ENCODE measurements at regions not wholly inside any gene's neighbourhood (a gene's known extent, or its start where the extent isn't known, plus 50 kb on each side); places are given as distances from the start of the nearest gene placed in this dataset.
"Not testable (repeated sequence)": the region's sequence is repeated elsewhere in the genome, so short reads cannot be mapped to it uniquely, and the experiment has no call there.

DNA sequence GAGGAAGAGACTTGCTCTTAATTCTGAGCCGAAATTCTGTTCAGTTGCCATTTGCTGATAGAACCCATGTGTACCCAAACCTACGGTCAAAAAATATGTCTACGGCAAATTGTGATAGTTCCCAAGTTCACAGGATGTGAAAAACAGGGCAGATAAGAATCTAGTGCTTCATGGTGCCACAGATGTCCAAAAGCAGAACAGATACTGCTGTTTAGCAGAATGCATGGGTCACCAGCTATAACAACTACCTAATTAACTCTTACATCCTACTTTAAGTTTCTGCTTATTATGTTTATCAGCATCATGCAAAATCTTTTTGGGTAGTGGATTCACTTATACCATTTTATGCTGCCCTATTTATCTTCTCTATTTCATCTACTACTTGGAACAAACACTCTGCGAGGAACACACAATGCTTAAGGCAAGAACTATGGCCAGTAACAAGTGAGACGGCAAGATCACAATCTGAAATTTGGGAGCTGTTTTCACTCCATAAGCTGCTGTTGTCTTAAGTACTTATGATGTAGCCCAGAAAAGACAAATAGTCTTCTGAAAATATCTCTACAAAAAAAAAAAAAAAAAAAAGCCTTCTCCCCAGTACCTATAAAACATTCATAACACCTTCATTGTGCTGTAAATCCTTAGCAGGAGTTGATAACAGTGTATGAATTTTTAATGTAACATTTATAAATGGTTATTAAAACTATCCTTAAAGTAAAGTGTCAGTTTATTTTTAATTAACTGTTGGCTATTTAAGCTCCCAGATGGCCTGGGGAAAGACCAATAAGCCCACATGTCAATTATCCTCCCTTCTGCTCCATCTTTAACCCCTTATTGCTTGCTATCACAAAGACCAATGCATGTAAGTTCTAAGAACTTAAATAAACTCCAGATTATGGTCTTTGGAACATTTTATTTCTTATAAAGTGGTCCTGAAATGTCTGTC lies 232.3 kb downstream of the TLR4 start:
- no peak for DNase-seq (ENCODE audit: low read depth, low spot score)
- Histone ChIP-seq H3K9me3 (ENCODE audit: low read depth, low read length) (no peaks in the 10 kb centered on the region), H3K4me3 (no peak overlapping the region), H3K36me3 (ENCODE audit: insufficient read depth, low read length) (no peaks in the 10 kb centered on the region), H3K9ac (ENCODE audit: insufficient read length) (no peak overlapping the region), H3K27ac (no peak overlapping the region)
- TF ChIP-seq POLR2AphosphoS5 (IDR thresholded peaks at IDR 0.05; ENCODE audit: borderline replicate concordance, low read depth, low read length) (no peak), EZH2 (IDR thresholded peaks at IDR 0.05) (no peak), FOXP2 (optimal IDR thresholded peaks at IDR 0.05; ENCODE audit: control extremely low read depth, extremely low read length, insufficient read depth) (no peak)

DNA sequence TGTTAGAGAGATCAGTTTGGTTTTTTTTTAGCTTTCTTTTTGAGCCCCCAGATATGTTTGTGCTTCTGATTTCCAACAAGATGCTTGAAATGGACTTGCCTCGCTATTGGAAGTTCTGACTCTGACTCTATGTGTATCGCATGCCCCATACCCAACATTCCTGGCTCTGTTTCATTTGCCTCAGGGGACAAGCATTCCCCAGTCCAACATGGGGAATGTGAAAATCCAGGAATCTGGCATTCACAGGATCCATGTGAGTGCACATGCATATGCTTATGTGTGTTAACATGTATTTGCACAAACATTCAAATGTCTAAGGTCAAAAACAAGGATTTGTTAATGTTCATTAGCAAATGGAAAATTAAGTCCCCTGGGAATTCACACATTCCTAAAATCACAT lies 233.9 kb downstream of the TLR4 start:
- Histone ChIP-seq H3K27ac (no peak overlapping the region), H3K4me3 (no peak overlapping the region), H3K36me3 (ENCODE audit: insufficient read depth, low read length) (no peaks in the 10 kb centered on the region), H3K9ac (ENCODE audit: insufficient read length) (no peak overlapping the region), H3K9me3 (ENCODE audit: low read depth, low read length) (no peaks in the 10 kb centered on the region)
- no peak for DNase-seq (ENCODE audit: low read depth, low spot score)
- TF ChIP-seq EZH2 (IDR thresholded peaks at IDR 0.05) (no peak), FOXP2 (optimal IDR thresholded peaks at IDR 0.05; ENCODE audit: control extremely low read depth, extremely low read length, insufficient read depth) (no peak), POLR2AphosphoS5 (IDR thresholded peaks at IDR 0.05; ENCODE audit: borderline replicate concordance, low read depth, low read length) (no peak)

DNA sequence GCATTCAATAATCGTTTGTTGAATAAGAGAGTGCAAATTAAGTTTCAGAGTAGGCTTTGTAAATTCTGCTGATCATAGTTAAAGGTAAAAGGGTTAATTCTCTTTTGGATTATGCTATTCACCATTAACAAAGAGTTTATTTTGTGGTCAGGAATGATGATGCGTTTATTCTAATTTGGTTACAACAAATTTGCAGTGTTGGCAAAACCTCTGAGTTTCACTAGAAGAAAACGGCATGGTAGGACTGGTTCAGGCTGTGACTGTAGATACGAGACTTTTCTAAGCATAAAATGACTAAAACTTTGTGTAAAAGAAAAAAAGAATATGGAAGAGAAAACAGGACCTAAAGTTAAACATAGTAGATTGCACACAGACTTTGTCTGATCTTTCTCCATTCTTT lies 234.7 kb downstream of the TLR4 start:
- Histone ChIP-seq H3K4me3 (no peak overlapping the region), H3K27ac (no peak overlapping the region), H3K36me3 (ENCODE audit: insufficient read depth, low read length) (no peaks in the 10 kb centered on the region), H3K9me3 (ENCODE audit: low read depth, low read length) (no peaks in the 10 kb centered on the region), H3K9ac (ENCODE audit: insufficient read length) (no peak overlapping the region)
- TF ChIP-seq FOXP2 (optimal IDR thresholded peaks at IDR 0.05; ENCODE audit: control extremely low read depth, extremely low read length, insufficient read depth) = no peak
- TF ChIP-seq POLR2AphosphoS5 (IDR thresholded peaks at IDR 0.05; ENCODE audit: borderline replicate concordance, low read depth, low read length) = no peak
- no peak for TF ChIP-seq EZH2 (IDR thresholded peaks at IDR 0.05)
- no peak for DNase-seq (ENCODE audit: low read depth, low spot score)

DNA sequence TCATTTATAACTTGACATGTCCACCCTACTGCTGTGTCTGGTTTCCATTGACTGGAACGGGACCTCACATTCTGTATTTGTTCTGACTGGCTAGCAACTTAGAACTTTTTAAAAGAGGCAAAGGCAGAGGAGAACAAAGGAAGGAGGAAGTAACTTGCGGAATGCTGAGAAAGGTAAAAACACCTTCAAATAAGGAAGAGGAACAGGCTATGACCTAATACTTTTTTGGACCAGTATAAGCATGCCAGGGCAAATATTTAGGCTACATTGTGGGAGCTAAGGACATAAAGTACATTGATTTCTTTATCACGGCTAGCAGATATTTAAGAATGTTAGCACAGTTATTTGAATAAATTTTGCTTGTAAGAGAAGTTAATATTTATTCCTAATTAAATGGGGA lies 240.5 kb downstream of the TLR4 start:
- H3K36me3 ChIP-seq (ENCODE audit: insufficient read depth, low read length); H3K9me3 ChIP-seq (ENCODE audit: low read depth, low read length); H3K9ac ChIP-seq (ENCODE audit: insufficient read length); DNase-seq (ENCODE audit: low read depth, low spot score); H3K27ac ChIP-seq; H3K4me3 ChIP-seq: not testable (repeated sequence)

DNA sequence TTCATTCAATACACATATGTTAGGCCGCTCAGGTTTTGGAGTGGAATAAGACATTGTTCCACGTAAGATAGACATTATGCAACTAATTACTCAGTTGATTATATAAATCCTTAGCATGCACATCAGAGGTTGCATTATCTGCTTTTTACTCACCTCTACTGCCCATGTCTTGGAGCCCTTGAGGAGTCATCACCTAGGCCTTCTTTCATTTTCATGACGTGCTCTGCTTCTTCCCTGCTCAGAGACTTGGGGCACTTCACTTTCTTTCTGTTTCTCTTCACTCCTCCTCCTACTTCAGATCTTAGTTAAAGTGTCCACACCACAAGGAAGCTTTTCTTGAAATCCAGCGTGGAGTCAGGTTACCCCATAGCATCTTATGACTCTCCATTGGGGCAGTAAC lies 241.1 kb downstream of the TLR4 start:
- DNase-seq (ENCODE audit: low read depth, low spot score) = no peak
- Histone ChIP-seq H3K4me3 (no peak overlapping the region), H3K27ac (no peak overlapping the region), H3K9ac (ENCODE audit: insufficient read length) (no peak overlapping the region), H3K36me3 (ENCODE audit: insufficient read depth, low read length) (no peaks in the 10 kb centered on the region), H3K9me3 (ENCODE audit: low read depth, low read length) (no peaks in the 10 kb centered on the region)
- TF ChIP-seq EZH2 (IDR thresholded peaks at IDR 0.05) = no peak
- TF ChIP-seq FOXP2 (optimal IDR thresholded peaks at IDR 0.05; ENCODE audit: control extremely low read depth, extremely low read length, insufficient read depth) = no peak
- TF ChIP-seq POLR2AphosphoS5 (IDR thresholded peaks at IDR 0.05; ENCODE audit: borderline replicate concordance, low read depth, low read length) = no peak

DNA sequence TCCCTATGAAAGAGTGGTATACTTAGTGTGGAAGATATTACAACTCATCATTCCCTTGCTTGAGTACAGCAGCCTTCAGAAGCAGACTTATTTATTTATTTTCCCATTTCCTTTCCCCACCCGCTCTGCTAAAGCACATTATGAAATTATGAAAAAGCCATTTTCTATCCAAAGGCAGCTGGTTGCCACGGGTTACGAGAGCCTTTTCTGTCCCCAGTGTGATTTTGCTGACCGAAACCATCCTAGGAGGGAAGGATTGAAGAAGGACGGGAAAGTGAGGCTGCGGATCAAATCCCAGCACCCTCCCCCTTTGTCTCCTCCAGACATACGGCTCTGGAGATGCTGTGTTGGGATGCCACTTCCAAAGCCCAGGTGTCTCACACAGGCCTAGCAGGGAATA lies 246.9 kb downstream of the TLR4 start:
- Histone ChIP-seq H3K9me3 (ENCODE audit: low read depth, low read length) (no peaks in the 10 kb centered on the region), H3K9ac (ENCODE audit: insufficient read length) (no peak overlapping the region), H3K27ac (no peak overlapping the region), H3K4me3 (no peak overlapping the region), H3K36me3 (ENCODE audit: insufficient read depth, low read length) (no peaks in the 10 kb centered on the region)
- no peak for TF ChIP-seq FOXP2 (optimal IDR thresholded peaks at IDR 0.05; ENCODE audit: control extremely low read depth, extremely low read length, insufficient read depth)
- no peak for TF ChIP-seq EZH2 (IDR thresholded peaks at IDR 0.05)
- no peak for TF ChIP-seq POLR2AphosphoS5 (IDR thresholded peaks at IDR 0.05; ENCODE audit: borderline replicate concordance, low read depth, low read length)
- DNase-seq (ENCODE audit: low read depth, low spot score) = no peak

DNA sequence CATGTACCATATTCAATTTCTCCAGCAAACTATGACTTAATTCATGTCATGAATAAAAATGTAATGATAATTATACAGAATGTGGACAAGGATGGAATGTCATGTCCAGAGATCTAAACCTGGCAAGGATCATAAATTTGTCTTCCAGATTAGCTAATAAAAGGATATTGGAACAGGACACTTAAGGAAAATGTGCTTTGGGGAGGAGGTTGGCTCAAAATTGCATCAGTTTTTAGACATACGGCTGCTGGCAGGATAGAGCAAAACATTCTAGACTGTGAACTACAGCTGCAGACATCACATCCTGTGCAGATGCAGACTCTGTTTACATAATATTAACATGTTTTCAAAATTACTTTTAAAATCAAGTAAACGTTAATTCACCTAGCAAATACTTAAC lies 248.4 kb downstream of the TLR4 start:
- no peak for TF ChIP-seq FOXP2 (optimal IDR thresholded peaks at IDR 0.05; ENCODE audit: control extremely low read depth, extremely low read length, insufficient read depth)
- TF ChIP-seq POLR2AphosphoS5 (IDR thresholded peaks at IDR 0.05; ENCODE audit: borderline replicate concordance, low read depth, low read length) = no peak
- no peak for TF ChIP-seq EZH2 (IDR thresholded peaks at IDR 0.05)
- Histone ChIP-seq H3K9ac (ENCODE audit: insufficient read length) (no peak overlapping the region), H3K36me3 (ENCODE audit: insufficient read depth, low read length) (no peaks in the 10 kb centered on the region), H3K4me3 (no peak overlapping the region), H3K9me3 (ENCODE audit: low read depth, low read length) (no peaks in the 10 kb centered on the region), H3K27ac (no peak overlapping the region)
- DNase-seq (ENCODE audit: low read depth, low spot score) = no peak

DNA sequence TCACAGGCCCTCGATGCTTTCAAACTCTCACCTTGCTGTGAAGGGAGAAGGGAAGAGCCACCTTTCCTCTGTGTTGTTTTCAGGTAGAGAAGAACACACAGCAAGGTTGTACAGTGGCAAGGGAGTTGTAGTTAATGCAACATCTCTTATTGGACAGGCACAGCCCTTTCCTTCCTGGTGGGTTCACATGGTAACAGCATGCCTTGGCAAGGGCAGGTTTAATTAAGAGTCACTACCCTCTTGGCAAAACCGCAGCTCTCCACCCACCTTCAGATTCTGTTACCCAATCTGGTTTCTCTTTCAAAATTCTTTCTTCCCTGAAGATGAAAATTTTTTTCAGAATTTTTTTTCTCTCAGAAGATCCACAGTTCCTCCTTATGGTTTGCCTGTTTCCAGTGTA lies 253.1 kb downstream of the TLR4 start:
- no peak overlapping the region for H3K4me3 ChIP-seq
- no peaks in the 10 kb centered on the region for H3K9me3 ChIP-seq (ENCODE audit: low read depth, low read length)
- no peaks in the 10 kb centered on the region for H3K36me3 ChIP-seq (ENCODE audit: insufficient read depth, low read length)
- no peak overlapping the region for H3K27ac ChIP-seq
- no peak overlapping the region for H3K9ac ChIP-seq (ENCODE audit: insufficient read length)
- TF ChIP-seq POLR2AphosphoS5 (IDR thresholded peaks at IDR 0.05; ENCODE audit: borderline replicate concordance, low read depth, low read length) = no peak
- TF ChIP-seq EZH2 (IDR thresholded peaks at IDR 0.05) = no peak
- TF ChIP-seq FOXP2 (optimal IDR thresholded peaks at IDR 0.05; ENCODE audit: control extremely low read depth, extremely low read length, insufficient read depth) = no peak
- no peak for DNase-seq (ENCODE audit: low read depth, low spot score)

DNA sequence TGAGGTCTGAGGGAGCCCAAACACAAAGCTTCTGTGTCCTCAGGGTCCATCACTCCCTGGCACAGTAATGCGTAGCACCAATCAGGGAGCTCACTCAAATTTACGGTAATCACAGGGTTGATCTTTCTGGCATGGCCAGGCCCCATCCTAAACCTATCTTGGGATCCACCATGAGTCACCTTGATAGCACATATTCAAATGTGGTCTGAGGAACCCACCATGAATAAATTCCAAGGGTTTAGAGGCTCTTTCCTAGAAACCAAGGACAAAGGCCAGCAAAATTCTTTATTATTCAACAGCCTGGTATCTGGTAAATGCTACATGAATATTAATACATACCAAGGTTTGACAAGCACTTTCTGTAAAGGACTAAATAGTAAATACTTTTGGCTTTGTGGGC lies 254.5 kb downstream of the TLR4 start:
- no peak for DNase-seq (ENCODE audit: low read depth, low spot score)
- Histone ChIP-seq H3K27ac (no peak overlapping the region), H3K9me3 (ENCODE audit: low read depth, low read length) (no peaks in the 10 kb centered on the region), H3K4me3 (no peak overlapping the region), H3K9ac (ENCODE audit: insufficient read length) (no peak overlapping the region), H3K36me3 (ENCODE audit: insufficient read depth, low read length) (no peaks in the 10 kb centered on the region)
- TF ChIP-seq POLR2AphosphoS5 (IDR thresholded peaks at IDR 0.05; ENCODE audit: borderline replicate concordance, low read depth, low read length) = no peak

Data from SK-N-MC (cell line).